Tibial artery (tissue), 4 donors: ENCODE measurements at regions not wholly inside any gene's neighbourhood (a gene's known extent, or its start where the extent isn't known, plus 50 kb on each side); places are given as distances from the start of the nearest gene placed in this dataset.

Source experiments
- DNase-seq, 2 donors: peaks; one replicate each; pipeline ENCODE4 v3.0.0-alpha.2; 2019
- H3K27ac ChIP-seq, 2 donors: fragments of 200-600 bp; sonication (generic) in 1 of 2; 1 replicate in 1 of 2; 2 replicates in 1 of 2; pipeline ENCODE4 v1.5.1; 2018 to 2019; ENCODE audit warnings: mild to moderate bottlenecking in 1 of 2
- H3K27me3 ChIP-seq, 2 donors: fragments of 200-600 bp; sonication (generic) in 1 of 2; one replicate each; pipeline versions ENCODE4 v1.5.1 to v1.6.0; 2016 to 2019
- H3K36me3 ChIP-seq, 3 donors: fragments of 200-600 bp; sonication (generic) in 2 of 3; one replicate each; pipeline ENCODE4 v1.5.1; 2016 to 2019; ENCODE audit warnings: mild to moderate bottlenecking in 2 of 3
- H3K4me1 ChIP-seq, 4 donors: fragments of 200-600 bp; sonication (generic) in 2 of 4; 1 replicate in 3 of 4; 2 replicates in 1 of 4; pipeline ENCODE4 v1.5.1; 2016 to 2019
- H3K4me3 ChIP-seq, 2 donors: fragments of 200-600 bp; sonication (generic) in 1 of 2; 1 replicate in 1 of 2; 2 replicates in 1 of 2; pipeline ENCODE4 v1.5.1; 2018 to 2019; ENCODE audit warnings: mild to moderate bottlenecking in 2 of 2
- H3K9me3 ChIP-seq, 3 donors: fragments of 200-600 bp; sonication (generic) in 1 of 3; one replicate each; pipeline ENCODE4 v1.5.1; 2016 to 2019
- CTCF ChIP-seq, 2 experiments: fragments of 200-600 bp in 1 of 2; fragments of 450-650 bp in 1 of 2; IDR thresholded peaks; one replicate each; pipeline ENCODE4 v1.5.1; 2017 to 2019; ENCODE audit warnings: antibody characterized with exemption in 2 of 2, mild to moderate bottlenecking in 1 of 2, moderate library complexity in 1 of 2
- intact Hi-C: fragments of 100-400 bp; cut with DNase I; formaldehyde crosslinking; loops from one replicate; pipeline ENCODE4 v1.15.0; 2023; ENCODE audit warnings: low total_unique reads

GRCh38 chr12:108004319-108004718, 124.8 kb upstream of the WSCD2 start:
- TF ChIP-seq CTCF (IDR thresholded peaks at IDR 0.05), result no peak
- no peaks in the 10 kb centered on the region for H3K36me3 ChIP-seq
- intact Hi-C loops, result no loop called here
- no peak overlapping the region for H3K4me3 ChIP-seq
- H3K27ac ChIP-seq, result no peak overlapping the region
- no peaks in the 10 kb centered on the region for H3K9me3 ChIP-seq
- no peak for DNase-seq
- H3K27me3 ChIP-seq, result peaks cover 0 to 15% of the 10 kb centered on the region in 2 donors
- H3K4me1 ChIP-seq, result no peaks in the 10 kb centered on the region

GRCh38 chr12:108008163-108008905, 120.8 kb upstream of the WSCD2 start:
- intact Hi-C loops, result no loop called here
- no peaks in the 10 kb centered on the region for H3K36me3 ChIP-seq
- no peak overlapping the region for H3K27ac ChIP-seq
- peaks cover 0 to 14% of the 10 kb centered on the region in 2 donors for H3K27me3 ChIP-seq
- DNase-seq, result no peak
- TF ChIP-seq CTCF (IDR thresholded peaks at IDR 0.05), result no peak
- no peak overlapping the region for H3K4me3 ChIP-seq
- H3K9me3 ChIP-seq, result no peaks in the 10 kb centered on the region
- no peaks in the 10 kb centered on the region for H3K4me1 ChIP-seq

GRCh38 chr12:108009442-108010070, 119.5 kb upstream of the WSCD2 start:
- Histone ChIP-seq H3K9me3 (no peaks in the 10 kb centered on the region), H3K36me3 (no peaks in the 10 kb centered on the region), H3K27ac (no peak overlapping the region), H3K27me3 (peaks cover 0 to 17% of the 10 kb centered on the region in 2 donors), H3K4me3 (no peak overlapping the region), H3K4me1 (no peaks in the 10 kb centered on the region)
- intact Hi-C loops, result no loop called here
- no peak for DNase-seq
- no peak for TF ChIP-seq CTCF (IDR thresholded peaks at IDR 0.05)

DNA sequence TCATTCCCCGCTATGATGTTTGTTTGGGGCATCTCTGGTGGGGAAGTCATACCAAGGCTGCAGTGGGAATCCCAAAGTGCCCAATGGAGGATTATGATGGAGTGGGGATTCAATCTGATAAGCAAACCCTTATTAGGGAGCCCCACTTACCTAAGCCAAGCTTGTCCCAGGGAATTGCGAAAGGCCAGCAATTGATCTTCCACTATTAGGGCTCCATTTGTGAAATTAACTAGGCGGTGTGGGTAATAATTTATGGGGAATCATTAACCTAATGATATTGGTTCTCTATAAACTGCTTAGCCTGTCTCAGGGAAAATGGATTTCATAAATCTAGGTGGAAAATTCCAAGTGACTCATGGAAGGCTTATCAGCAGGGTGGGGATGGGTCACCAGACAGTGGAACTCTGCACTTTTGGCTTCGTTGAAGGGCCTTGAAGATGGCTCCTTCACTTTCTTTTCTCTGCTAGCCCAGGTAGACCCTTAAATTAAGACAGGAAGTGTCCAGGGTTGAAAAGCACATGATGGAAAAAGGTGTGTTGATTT, 113.0 kb upstream of the WSCD2 start:
- no peaks in the 10 kb centered on the region for H3K9me3 ChIP-seq
- no peak for DNase-seq
- H3K4me3 ChIP-seq, result no peak overlapping the region
- no peak for TF ChIP-seq CTCF (IDR thresholded peaks at IDR 0.05)
- H3K27ac ChIP-seq, result no peak overlapping the region
- H3K27me3 ChIP-seq, result peaks cover 0 to 14% of the 10 kb centered on the region in 2 donors
- intact Hi-C loops, result no loop called here
- no peaks in the 10 kb centered on the region for H3K36me3 ChIP-seq
- H3K4me1 ChIP-seq, result peaks cover 0 to 4% (median 0%) of the 10 kb centered on the region in 4 donors

GRCh38 chr12:108017472-108018057, 111.5 kb upstream of the WSCD2 start:
- Histone ChIP-seq H3K27ac (no peak overlapping the region), H3K4me1 (peaks cover 0 to 9% (median 2%) of the 10 kb centered on the region in 4 donors), H3K27me3 (peaks cover 0 to 11% of the 10 kb centered on the region in 2 donors), H3K36me3 (no peaks in the 10 kb centered on the region), H3K4me3 (no peak overlapping the region), H3K9me3 (no peaks in the 10 kb centered on the region)
- TF ChIP-seq CTCF (IDR thresholded peaks at IDR 0.05), result no peak
- DNase-seq, result no peak
- intact Hi-C loops, result no loop called here
